Endothelial cell (in vitro differentiated cells): ENCODE measurements at regions not wholly inside any gene's neighbourhood (a gene's known extent, or its start where the extent isn't known, plus 50 kb on each side); places are given as distances from the start of the nearest gene placed in this dataset.

Experiments used
- DNase-seq: peaks from one replicate; pipeline ENCODE4 v3.0.0; 2021; ENCODE audit warnings: low spot score
- H3K27ac Mint-ChIP-seq: one replicate; pipeline ENCODE4 v1.8.0; 2021; ENCODE audit warnings: mixed read lengths, inconsistent platforms; ENCODE audit not compliant: unreplicated experiment
- H3K27me3 Mint-ChIP-seq: one replicate; pipeline ENCODE4 v1.8.0; 2021; ENCODE audit warnings: mild to moderate bottlenecking, moderate library complexity, mixed read lengths, inconsistent platforms; ENCODE audit not compliant: unreplicated experiment
- H3K36me3 Mint-ChIP-seq: one replicate; pipeline ENCODE4 v1.8.0; 2021; ENCODE audit warnings: mild to moderate bottlenecking, low read depth, mixed read lengths, inconsistent platforms; ENCODE audit not compliant: unreplicated experiment
- H3K4me1 Mint-ChIP-seq: one replicate; pipeline ENCODE4 v1.8.0; 2021; ENCODE audit warnings: mild to moderate bottlenecking, mixed read lengths, inconsistent platforms; ENCODE audit not compliant: unreplicated experiment
- H3K4me3 Mint-ChIP-seq: one replicate; pipeline ENCODE4 v1.8.0; 2021; ENCODE audit warnings: mild to moderate bottlenecking, mixed read lengths, inconsistent platforms; ENCODE audit not compliant: unreplicated experiment
- H3K9me3 Mint-ChIP-seq: one replicate; pipeline ENCODE4 v1.8.0; 2021; ENCODE audit warnings: mixed read lengths, inconsistent platforms; ENCODE audit not compliant: unreplicated experiment
- CTCF ChIP-seq: fragments of 200-600 bp; sonication (generic); IDR thresholded peaks from one replicate; pipeline ENCODE4 v1.5.0; 2021; ENCODE audit warnings: antibody characterized with exemption; ENCODE audit not compliant: unreplicated experiment

GRCh38 chr3:148102156-148102555 lies 595.5 kb upstream of the AGTR1 start:
- no peaks in the 10 kb centered on the region for H3K27me3 Mint-ChIP-seq
- TF ChIP-seq CTCF = no peak
- no peak overlapping the region for H3K27ac Mint-ChIP-seq
- DNase-seq = no peak
- H3K4me3 Mint-ChIP-seq = no peak overlapping the region
- no peaks in the 10 kb centered on the region for H3K36me3 Mint-ChIP-seq
- H3K9me3 Mint-ChIP-seq = no peaks in the 10 kb centered on the region
- H3K4me1 Mint-ChIP-seq = no peaks in the 10 kb centered on the region

- Mint-ChIP-seq H3K4me1 (no peaks in the 10 kb centered on the region), H3K36me3 (no peaks in the 10 kb centered on the region), H3K27me3 (no peaks in the 10 kb centered on the region), H3K27ac (no peak overlapping the region), H3K4me3 (no peak overlapping the region), H3K9me3 (no peaks in the 10 kb centered on the region)
- DNase-seq = no peak
- TF ChIP-seq CTCF = no peak
Observed at GRCh38 chr3:148106062-148106461, 591.6 kb upstream of the AGTR1 start.

GRCh38 chr3:148126956-148127355 lies 570.7 kb upstream of the AGTR1 start:
- Mint-ChIP-seq H3K36me3 (no peaks in the 10 kb centered on the region), H3K4me3 (no peak overlapping the region), H3K4me1 (no peaks in the 10 kb centered on the region), H3K27ac (no peak overlapping the region), H3K9me3 (no peaks in the 10 kb centered on the region), H3K27me3 (no peaks in the 10 kb centered on the region)
- no peak for DNase-seq
- no peak for TF ChIP-seq CTCF

- no peak overlapping the region for H3K27ac Mint-ChIP-seq
- TF ChIP-seq CTCF = no peak
- no peak overlapping the region for H3K4me3 Mint-ChIP-seq
- H3K9me3 Mint-ChIP-seq = no peaks in the 10 kb centered on the region
- DNase-seq = no peak
- H3K27me3 Mint-ChIP-seq = no peaks in the 10 kb centered on the region
- no peaks in the 10 kb centered on the region for H3K36me3 Mint-ChIP-seq
- H3K4me1 Mint-ChIP-seq = no peaks in the 10 kb centered on the region
Observed at GRCh38 chr3:148128136-148128535, 569.6 kb upstream of the AGTR1 start.

GRCh38 chr3:148131990-148132638 lies 565.6 kb upstream of the AGTR1 start:
- DNase-seq = no peak
- Mint-ChIP-seq H3K4me1 (no peaks in the 10 kb centered on the region), H3K36me3 (no peaks in the 10 kb centered on the region), H3K4me3 (no peak overlapping the region), H3K9me3 (no peaks in the 10 kb centered on the region), H3K27ac (no peak overlapping the region), H3K27me3 (no peaks in the 10 kb centered on the region)
- TF ChIP-seq CTCF = no peak
